Activated CD4-positive, CD25-positive, alpha-beta regulatory T cell treated with anti-CD3 and anti-CD28 coated beads, Interleukin-2, amount 50 U/mL, for 24 hours (primary cell): ENCODE measurements at regions not wholly inside any gene's neighbourhood (a gene's known extent, or its start where the extent isn't known, plus 50 kb on each side); places are given as distances from the start of the nearest gene placed in this dataset.
"Not testable (repeated sequence)": the region's sequence is repeated elsewhere in the genome, so short reads cannot be mapped to it uniquely, and the experiment has no call there.

Experiments
- ATAC-seq, 2 donors: fragments of 150-1000 bp; cut with Tn5 transposase; one replicate each; pipeline ENCODE4 v1.10.0; 2021; ENCODE audit warnings: mild to moderate bottlenecking in 1 of 2, moderate library complexity in 1 of 2

DNA sequence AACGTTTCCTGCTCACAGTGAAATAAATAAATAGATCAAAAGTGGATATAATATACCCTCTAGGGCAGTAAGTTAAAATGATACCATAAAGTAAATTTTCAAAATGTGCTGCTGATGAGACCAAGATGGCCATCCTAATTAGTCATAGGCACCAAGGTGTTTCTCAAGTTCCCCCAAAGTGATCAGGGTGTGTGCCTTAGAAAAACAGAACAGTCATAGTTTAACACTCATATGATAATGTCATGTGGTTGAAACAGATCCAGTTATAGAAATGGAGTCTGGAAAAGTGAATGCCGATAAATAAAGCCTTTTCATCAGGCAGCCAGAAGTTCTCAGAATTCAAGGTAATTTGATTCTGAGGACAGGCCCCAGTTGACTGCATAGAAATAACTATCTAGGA is 161.5 kb upstream of the CDKN2B start:
- no peak for ATAC-seq

DNA sequence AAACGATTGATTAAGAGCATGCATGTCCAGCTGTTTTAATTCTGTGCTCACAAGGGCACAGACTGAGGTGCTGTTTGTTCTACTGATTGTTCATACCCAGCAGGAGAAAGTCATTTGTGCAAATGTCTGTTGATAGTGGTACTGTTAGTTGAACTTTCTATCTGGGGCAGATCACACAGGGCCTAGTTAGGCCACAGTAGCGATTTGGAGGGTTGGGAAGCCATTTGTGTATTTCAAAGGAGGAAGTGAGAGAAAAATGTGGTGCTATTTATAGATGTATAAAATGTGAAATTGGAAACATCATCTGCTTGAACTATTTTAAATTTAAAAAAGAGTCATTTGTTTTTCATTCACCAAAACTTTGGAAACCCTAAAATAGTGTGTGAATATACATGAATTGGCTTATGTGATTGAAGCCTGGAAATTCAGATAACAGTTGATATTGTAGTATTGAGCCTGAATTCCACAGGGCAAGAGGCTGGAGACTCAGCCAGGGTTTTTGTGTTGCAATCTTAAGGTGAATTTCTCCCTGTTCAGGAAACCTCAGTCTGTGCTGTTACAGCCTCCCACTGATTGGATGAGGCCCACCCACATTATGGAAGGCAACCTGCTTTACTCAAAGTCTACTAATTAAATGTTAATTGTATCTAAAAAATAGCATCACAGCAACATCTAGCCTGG is 162.0 kb upstream of the CDKN2B start:
- ATAC-seq, result no peak

DNA sequence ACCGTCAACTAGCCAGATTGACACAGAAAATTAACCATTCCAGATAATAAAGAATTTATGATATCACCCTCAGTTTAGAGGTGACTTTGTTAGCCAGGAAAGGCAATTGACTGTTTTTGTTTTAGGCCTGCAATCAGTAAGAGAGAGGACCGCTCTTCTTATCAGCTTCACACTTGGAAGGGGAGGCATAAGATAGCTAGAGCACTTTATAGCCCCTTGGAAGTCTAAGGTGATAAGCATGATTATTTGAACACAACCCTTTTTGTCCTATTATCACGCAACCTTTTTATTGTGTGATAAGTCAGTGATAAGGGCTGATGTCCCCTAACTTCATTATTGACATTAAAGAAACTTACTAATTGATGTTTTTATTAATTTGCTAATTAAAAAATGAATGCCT is 162.6 kb upstream of the CDKN2B start:
- no peak for ATAC-seq

DNA sequence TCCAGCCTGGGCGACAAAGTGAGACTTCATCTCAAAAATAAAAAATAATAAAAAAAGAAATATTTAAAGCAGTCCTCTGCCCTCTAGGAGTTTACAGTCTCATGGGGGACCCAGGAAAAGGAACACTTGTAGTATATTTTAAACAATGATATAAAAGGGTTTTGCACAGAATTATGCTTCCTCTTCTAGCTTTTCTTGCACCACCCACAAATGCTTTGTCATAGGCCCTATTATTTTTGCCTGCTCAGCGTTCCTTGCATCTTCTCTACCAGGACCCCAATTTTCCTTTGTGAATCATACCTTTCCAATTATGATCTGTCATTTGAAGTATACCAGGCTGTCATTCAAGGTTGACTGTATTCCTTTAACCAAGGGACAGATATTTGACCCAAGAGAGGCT is 164.8 kb upstream of the CDKN2B start:
- no peak for ATAC-seq

DNA sequence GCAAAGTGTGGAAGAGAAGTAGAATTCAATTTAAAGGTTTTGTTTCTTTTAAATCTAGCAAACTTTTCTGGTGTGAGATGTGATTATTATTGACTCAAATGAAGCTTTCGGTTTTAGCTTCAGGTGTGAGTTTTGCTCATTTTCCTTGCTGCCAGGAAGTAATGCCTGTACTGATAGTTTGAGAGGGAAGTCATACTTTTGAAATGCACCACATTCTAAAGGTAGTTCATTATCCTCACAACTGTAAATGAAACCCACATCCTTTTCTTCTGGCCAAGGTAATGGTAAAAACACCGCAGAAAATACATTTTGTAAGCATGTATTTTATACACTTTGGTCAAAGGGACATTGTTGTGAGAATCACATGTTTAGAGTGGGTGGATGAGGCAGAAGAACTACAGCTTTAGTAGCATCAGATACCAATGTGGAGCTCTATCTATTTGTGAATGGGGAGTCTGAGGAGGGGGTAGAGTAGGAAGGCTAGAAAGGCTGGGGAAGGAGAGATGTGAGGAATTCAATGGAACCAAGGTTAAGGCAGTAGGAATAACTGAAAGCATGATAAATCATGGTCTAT is 167.0 kb upstream of the CDKN2B start:
- peak; percentile 53 to 70 for ATAC-seq

DNA sequence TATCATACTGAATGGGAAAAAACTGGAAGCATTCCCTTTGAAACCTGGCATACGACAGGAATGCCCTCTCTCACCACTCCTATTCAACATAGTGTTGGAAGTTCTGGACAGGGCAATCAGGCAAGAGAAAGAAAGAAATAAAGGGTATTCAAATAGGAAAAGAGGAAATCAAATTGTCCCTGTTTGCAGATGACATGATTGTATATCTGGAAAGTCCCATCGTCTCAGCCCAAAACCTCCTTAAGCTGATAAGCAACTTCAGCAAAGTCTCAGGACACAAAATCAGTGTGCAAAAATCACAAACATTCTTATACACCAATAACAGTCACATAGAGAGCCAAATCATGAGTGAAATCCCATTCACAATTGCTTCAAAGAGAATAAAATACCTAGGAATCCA is 171.9 kb upstream of the CDKN2B start:
- ATAC-seq, result not testable (repeated sequence)

DNA sequence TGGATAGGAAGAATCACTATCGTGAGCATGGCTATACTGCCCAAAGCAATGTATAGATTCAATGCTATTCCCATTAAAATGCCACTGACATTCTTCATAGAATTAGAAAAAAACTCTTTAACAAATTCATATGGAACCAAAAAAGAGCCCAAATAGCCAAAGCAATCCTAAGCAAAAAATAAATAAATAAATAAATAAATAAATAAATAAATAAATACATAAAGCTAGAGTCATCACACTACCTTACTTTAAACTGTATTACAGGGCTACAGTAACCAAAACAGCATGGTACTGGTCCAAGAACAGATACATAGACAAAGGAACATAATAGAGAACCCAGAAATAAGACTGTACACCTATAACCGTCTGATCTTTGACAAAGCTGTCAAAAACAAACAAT is 180.4 kb upstream of the CDKN2B start:
- ATAC-seq, result no peak

DNA sequence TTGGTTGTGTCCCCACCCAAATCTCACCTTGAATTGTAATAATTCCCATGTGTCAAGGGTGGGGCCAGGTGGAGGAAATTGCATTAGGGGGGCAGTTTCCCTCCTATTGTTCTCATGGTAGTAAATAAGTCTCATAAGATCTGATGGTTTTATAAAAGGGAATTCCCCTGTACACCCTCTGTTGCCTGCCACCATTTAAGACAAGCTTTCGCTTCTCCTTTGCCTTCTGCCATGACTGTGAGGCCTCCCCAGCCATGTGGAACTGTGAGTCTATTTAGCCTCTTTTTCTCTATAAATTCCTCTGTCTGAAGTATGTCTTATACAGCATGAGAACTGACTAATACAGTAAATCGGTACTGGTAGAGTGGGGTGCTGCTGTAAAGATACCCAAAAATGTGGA is 187.9 kb upstream of the CDKN2B start:
- ATAC-seq, result not testable (repeated sequence)

DNA sequence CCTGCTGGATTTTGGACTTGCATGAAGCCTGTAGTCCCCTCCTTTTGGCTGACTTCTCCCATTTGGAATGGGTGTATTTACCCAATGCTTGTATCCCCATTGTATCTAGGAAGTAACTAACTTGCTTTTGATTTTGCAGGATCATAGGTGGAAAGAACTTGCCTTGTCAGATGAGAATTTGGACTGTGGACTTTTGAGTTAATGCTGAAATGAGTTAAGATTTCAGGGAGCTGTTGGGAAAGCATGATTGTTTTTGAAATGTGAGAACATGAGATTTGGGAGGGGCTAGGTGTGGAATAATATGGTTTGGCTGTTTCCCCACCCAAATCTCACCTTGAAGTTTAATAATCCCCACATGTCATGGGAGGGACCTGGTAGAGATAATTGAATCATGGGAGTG is 189.6 kb upstream of the CDKN2B start:
- no peak for ATAC-seq

DNA sequence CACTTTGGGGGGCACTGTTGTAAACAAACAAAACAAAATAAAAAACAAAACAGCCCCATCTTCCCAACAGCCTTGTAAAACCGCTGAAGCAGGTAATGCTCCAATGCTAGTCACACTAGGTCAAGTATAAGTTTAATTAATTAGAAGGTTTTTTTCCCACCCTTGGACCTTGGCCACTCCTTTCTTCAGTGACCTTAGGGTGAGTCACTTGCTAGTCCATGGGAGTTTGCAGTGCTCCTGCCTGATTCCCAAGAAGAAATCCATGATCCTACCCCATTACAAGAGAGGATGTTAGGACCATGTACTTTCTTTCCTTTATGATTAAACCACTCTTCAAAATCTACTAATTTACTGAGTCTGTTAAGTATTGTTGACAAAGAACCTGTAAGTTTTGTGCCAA is 192.2 kb upstream of the CDKN2B start:
- no peak for ATAC-seq

DNA sequence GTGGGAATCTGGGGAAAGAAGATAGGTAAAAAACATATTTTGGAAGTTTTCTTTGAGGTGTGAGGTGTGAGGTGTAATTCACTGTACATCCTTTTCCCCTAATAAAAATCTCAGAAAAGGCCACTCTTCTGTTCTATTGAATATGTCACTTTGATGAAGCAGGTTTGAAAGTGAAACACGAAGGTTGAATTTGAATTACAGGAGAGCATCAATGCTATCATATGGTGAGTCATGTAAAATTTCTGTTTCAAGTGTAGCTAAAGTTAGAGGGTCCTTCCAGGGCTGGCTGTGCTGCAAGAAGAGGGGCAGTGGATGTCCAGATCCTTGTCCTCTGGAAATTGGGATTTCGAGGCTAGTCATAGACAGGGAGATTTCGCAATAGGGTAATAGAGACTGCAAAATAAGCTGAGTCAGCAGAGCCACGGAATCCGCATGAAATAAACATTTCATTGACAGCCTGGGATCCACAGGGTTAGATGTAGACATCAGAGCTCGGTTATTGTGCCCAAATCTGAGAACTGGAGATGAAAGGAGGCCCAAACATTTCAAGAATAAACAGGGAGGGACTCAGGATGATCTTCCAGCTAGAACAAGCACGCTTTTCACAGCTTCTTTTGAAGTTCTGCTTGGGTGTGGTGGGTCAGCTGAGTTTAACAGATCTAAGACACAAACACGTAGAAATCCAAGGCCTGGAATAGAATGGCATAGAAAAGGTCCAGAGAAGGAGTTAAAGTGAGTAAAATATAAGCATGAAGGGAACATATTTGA is 194.4 kb upstream of the CDKN2B start:
- ATAC-seq, result peak; percentile 86 to 88

DNA sequence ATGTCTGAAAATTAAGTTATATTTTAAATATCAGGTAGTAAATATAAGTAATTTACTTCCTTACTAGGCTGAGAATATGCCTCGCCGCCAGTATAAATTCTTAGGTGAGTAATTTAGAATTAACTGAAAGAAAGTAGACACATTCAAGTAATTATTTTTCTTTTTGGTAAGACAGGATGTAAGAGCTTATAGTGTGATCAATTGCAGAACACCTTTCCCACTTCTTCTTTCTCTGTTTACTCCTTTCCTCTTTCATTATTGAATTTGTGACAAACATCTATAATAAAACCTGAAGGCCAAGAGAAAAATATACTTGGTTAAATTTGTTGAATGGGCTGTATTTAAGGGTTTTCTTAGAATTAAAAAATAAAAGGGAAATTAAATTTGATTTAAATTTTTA is 195.1 kb upstream of the CDKN2B start:
- ATAC-seq, result no peak

DNA sequence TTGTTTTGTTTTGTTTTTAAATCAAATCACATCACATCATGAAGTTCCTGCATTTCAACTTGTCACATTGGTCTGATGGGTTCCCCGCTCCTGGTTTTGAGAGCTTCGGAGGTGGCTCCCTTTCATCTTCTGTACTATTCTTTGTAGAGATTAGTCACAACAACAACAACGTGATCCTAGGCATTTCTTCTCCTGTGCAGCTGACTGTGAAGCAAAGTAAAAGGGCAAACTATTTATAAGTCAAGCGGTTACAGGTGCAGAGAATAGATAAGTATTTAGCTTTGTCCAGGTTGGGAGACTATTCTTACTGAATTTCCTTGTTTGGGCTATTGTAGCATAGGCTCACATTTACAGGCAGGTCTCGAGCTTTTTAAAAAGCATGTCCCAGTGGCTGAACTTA is 197.7 kb upstream of the CDKN2B start:
- ATAC-seq, result no peak

DNA sequence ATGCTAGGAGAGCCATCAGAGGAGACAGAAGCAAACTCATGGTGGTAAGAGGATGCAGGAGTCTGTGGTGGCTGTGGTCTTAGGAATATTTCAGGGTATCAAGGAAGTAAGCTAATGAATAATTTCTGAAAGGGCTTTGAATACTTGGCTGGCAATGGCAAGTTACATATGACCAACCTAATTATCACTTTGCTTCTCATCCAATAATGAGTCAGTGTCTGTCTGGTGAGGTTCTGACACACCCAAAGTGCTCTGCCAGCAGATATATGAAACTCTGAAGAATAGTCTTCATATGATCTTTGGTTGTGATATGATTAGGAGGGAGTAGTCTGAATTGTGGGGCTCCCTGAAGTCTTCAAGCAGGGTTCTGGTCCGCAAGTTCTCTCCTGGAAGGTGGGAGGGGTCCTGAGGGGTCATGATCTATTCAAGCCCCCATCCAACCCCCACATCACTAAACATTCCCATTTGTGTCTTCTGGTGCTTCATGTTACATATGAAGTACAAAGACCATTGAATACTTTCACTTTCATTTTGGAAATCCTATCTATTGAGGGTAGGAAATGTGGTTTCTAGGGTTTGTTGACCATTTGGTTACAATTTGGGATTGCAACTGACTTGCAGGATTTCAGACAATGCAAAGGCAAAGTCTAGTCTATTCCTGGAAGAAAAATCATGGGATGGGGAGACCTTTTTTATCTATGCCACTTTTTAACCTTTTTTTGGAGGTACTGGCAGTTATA is 199.9 kb upstream of the CDKN2B start:
- ATAC-seq, result peak; percentile 94 to 95

DNA sequence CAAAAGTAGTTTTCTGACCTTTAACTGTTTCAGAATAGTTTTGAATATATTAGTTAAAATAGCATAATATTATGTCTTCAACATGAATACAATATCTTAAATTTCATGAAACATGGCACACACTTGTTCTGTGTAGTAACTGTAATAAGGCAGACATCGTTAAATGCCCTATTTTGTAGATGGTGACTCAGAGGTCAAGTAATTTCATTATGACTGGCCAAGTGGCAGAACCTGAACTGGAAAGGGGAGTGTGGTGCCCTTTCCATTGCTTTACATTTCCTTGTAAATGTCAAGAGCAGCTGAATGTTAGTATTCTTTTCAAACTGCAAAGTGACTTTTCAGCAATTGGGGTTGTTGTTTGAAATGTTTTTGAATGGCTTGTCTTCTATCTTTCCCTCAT is 201.2 kb upstream of the CDKN2B start:
- ATAC-seq, result peak in 1 of 2 donors; percentile 31

DNA sequence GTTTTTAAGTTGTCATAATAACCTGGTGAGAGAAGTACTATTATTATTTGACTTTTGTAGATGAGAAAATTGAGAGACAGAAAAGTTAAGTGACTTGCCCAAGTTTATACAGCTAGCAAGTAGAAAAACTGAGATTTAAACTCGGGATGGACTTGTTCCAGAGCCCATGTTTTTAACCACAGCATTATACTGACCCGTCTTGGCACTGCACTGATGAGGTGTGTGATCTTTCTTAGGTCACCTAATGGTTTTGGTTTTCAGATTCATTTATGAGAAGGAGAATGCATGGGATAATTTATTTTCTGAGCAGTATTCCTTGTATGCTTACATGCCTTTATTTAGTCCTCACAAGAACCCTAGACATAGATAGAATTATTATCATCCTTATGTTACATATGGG is 201.8 kb upstream of the CDKN2B start:
- ATAC-seq, result no peak

DNA sequence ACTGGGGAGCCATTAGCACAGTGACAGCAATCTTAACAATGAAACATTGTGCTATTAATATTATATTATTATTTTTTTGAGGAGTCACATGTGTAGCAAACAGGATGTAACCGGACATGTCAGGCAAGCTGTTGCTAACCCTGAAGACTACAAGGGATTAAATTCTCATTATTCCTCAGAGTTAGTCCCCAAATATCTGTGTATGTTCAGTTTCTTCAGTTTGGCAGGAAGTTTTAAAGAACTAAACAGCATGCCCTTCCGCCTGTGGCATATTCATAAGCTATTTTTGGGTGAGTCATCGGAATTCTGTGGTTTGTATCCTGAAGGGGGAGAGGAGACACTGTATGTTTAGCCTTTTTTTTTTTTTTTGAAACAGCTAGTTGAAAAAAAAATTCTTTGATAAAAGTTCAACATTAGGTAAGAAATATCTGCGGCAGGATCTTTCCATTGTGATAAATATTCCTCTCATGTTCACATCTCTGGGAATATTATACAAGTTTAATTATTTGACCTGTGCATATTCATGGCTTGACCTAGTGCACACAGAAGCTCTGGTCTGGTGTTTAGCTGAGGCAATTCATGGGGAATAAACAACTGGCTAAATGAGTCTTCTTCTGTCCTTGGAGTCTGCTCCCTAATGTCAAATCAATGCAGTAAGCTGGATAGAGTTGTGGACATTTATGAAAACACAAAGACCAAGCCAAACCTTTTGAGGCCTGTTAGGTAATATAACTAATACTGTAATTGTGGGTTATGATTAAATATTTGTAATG is 202.7 kb upstream of the CDKN2B start:
- ATAC-seq, result no peak

DNA sequence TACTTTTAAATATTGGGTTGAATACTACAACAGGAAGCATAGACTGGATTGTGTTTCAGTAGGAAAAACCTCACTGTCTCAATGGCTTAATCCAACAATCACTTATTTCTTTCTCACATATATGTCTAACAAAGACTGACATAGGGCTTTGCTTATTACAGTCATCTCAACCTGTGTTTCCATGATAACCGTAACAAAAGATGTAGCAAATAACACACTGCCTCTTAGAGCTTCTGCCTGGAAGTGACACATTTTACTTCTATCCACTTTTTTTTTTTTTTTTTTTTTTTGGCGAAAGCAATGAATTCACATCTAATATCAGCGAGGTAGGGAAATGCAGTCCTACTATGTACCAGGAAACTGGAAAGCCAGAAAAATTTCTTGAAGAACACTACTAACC is 204.9 kb upstream of the CDKN2B start:
- ATAC-seq, result no peak

DNA sequence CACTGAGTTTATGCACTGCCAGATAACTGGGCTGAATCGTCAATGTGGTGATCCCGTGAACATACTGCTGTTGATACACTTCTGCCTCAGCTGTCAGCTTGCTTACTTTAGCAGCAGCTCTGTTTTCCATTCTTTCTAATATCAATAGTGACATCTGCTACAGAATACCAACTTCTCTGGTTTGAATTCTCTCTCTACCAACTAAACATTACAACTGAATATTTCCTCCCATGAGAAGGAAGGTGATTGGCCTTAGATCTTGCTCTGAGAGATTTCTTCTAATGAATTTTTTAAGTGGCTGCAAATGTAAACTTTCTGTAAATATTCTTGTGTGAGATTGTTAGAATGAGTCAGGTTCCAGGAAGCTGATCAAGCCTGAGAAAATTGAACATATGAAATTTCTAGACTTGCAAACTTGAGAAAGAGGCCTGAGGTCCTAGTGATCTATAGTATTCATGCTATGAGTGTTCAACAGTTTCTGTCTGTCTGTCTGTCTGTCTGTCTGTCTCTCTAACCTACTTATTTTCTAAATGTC is 205.5 kb upstream of the CDKN2B start:
- peak; percentile 75 to 78 for ATAC-seq

DNA sequence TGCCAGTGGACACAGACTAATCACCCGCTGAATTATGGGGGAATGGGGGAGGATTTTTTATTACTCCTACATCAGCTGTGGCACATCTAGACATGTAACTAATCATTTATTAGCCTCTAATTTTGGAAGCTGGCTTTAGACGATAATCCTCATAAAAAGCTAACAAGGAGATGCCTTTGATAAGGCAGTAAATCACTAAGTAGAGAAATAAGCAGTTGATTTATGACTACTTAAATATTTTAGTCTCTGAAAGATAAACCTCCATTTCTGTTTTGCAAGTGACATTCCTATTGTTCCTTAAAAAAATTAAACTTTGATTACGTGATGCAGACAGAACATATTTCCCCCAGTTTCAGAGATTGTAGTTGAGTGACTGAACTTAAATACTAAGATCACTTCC is 206.4 kb upstream of the CDKN2B start:
- ATAC-seq, result no peak

DNA sequence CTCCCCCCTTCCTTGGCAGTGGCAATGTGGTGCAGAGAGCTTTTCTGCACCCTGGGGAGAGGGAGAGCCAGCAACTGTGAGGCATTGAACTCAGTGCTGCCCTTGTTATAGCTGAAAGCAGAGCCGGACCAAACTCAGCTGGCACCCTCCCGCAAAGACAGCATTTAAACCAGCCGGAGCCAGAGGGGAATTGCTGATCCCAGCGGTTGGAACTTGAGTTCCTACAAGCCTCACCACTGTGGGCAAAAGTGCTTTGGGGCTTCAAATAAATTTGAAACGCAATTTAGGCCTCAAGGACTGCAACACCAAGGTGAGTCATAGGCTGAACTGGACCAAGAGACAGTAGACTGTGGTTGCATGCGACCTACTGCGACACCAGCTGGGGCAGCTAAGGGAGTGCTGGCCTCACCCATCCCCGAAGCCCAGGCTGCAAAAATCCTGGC is 207.6 kb upstream of the CDKN2B start:
- no peak for ATAC-seq

DNA sequence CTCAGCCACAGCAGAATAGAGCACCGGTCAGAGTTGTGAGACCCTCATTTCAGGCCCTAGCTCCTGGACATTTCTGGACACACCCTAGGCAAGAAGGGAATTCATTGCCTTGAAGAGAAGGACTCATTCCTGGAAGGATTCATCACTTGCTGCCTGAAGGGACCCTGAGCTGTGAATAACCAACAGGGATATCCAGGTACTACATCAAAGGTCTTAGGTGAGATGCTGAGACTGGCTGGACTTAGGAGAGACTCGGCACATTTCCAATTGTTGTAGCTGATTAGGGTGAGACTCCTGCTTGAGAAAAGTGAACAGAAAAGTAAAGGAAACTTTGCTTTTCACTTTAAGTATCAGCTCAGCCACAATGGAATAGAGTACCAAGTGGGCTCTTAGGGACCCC is 208.1 kb upstream of the CDKN2B start:
- no peak for ATAC-seq
